ENCODE measurements at regions not wholly inside any gene's neighbourhood (a gene's known extent, or its start where the extent isn't known, plus 50 kb on each side); places are given as distances from the start of the nearest gene placed in this dataset.

DNA sequence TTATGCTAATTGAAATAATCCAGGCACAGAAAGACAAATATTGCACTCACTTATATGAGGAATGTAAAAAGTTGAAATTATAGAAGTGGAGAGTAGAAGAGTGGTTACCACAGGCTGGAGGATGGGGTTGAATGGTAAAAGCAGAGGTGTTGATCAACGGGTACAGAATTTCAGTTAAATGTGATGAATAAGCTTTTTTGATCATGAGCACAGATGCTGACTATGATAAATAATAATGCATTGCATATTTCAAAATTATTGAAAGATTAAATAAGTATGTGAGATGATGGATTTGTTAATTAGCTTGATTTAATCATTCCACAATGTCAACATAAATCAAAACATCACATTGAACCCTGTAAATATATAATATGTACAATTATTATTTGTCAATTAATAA lies 213.1 kb downstream of the DCAF12L2 start:
- no peak overlapping the region for H3K27ac Mint-ChIP-seq
- H3K27me3 Mint-ChIP-seq (ENCODE audit: low read depth) = no peaks in the 10 kb centered on the region
- H3K9me3 Mint-ChIP-seq = no peaks in the 10 kb centered on the region
- intact Hi-C loops (cut with micrococcal nuclease) = no loop called here
- CTCF ChIA-PET = no interaction called here
- no peaks in the 10 kb centered on the region for H3K36me3 Mint-ChIP-seq (ENCODE audit: low read depth)
- DNase-seq = no peak
- H3K4me1 Mint-ChIP-seq (ENCODE audit: low read depth) = no peaks in the 10 kb centered on the region
- H3K4me3 Mint-ChIP-seq = no peak overlapping the region

DNA sequence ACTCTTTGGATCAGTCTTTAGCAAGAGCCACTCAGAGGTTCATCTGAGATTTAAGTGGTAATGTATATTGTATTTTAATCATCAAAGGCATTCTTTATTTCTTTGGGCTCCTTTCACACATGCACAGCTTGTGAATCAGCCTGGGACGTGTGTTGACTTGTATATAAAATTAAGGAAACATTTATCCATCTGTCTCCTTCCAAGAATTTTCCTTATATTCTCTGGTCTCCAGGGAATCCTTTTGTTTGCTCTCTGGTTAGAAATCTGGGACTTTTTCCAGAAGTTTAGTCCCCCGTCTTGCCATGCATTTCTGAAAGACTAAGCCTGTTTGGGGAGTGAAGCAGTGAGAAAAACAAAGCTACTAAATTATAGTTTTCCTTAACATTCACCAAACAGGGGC lies 212.3 kb downstream of the DCAF12L2 start:
- Mint-ChIP-seq H3K27ac (no peak overlapping the region), H3K9me3 (no peaks in the 10 kb centered on the region), H3K4me1 (ENCODE audit: low read depth) (no peaks in the 10 kb centered on the region), H3K4me3 (no peak overlapping the region), H3K27me3 (ENCODE audit: low read depth) (no peaks in the 10 kb centered on the region), H3K36me3 (ENCODE audit: low read depth) (no peaks in the 10 kb centered on the region)
- DNase-seq = no peak
- intact Hi-C loops (cut with micrococcal nuclease) = no loop called here
- CTCF ChIA-PET = no interaction called here

DNA sequence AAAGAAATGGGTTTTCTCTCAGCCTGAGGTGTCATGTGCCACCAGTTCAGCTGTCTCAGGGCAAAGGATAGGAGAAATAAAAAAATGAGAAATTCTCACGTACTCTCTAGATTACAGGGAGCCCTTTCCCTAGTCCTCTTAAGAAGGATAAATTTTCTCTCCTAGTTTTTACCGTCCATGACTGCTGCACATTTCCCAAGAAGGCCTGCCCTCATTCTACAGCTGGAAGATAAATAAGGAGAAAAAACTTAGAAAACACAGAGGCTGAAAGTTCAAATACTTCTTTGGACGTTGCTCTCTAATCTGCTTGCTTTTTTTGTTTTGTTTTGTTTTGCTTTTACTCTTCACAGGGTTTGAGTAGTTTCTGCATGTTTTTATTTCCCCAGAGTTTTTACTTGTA lies 211.9 kb downstream of the DCAF12L2 start:
- H3K27ac Mint-ChIP-seq = no peak overlapping the region
- no peak overlapping the region for H3K4me3 Mint-ChIP-seq
- no peaks in the 10 kb centered on the region for H3K27me3 Mint-ChIP-seq (ENCODE audit: low read depth)
- H3K4me1 Mint-ChIP-seq (ENCODE audit: low read depth) = no peaks in the 10 kb centered on the region
- CTCF ChIA-PET = no interaction called here
- no peak for DNase-seq
- no peaks in the 10 kb centered on the region for H3K9me3 Mint-ChIP-seq
- H3K36me3 Mint-ChIP-seq (ENCODE audit: low read depth) = no peaks in the 10 kb centered on the region
- intact Hi-C loops (cut with micrococcal nuclease) = no loop called here

DNA sequence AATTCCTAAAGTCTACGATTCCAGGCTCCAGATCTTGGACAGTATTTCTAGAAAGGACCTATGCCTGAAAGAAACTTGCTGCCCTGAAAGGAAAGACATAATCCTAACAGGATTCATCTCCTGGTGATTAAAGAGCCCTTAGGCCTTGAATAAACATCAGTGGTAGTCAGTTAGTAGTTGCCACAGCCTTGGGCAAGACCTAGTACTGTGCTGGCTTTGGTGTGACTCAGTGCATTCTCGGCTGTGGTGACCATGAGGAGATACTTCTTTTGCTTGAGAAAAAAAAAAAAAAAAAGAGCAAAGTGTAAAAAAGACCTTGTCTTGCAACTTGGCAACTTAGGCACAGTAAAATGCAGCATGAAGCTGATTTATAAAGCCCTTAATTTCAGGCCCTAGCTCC lies 188.2 kb downstream of the DCAF12L2 start:
- Mint-ChIP-seq H3K27me3 (ENCODE audit: low read depth) (no peaks in the 10 kb centered on the region), H3K4me1 (ENCODE audit: low read depth) (no peaks in the 10 kb centered on the region), H3K9me3 (no peaks in the 10 kb centered on the region), H3K4me3 (no peak overlapping the region), H3K27ac (no peak overlapping the region), H3K36me3 (ENCODE audit: low read depth) (no peaks in the 10 kb centered on the region)
- intact Hi-C loops (cut with micrococcal nuclease) = no loop called here
- no peak for DNase-seq
- CTCF ChIA-PET = no interaction called here

DNA sequence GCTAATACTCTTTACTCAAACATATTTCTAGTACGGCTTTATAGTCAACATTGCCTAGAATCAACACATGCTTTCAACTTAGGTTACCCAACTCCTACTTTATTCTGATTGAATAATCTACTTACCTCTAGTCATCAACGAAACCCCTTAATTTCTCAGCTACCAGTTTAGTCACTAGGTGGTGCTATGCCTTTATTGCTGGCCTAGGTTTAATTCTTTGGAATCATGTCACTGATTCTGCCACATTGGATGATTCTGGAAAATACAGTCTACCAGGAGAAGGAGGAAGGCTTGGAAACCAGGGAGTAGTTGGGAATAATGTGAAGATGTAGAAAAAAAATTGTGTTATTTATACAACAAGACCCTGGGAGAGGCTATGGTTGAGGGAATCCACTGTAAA lies 167.7 kb downstream of the DCAF12L2 start:
- no peaks in the 10 kb centered on the region for H3K36me3 Mint-ChIP-seq (ENCODE audit: low read depth)
- no peak for DNase-seq
- H3K4me1 Mint-ChIP-seq (ENCODE audit: low read depth) = no peaks in the 10 kb centered on the region
- no peaks in the 10 kb centered on the region for H3K9me3 Mint-ChIP-seq
- CTCF ChIA-PET = no interaction called here
- peaks cover 2% of the 10 kb centered on the region for H3K27me3 Mint-ChIP-seq (ENCODE audit: low read depth)
- no peak overlapping the region for H3K27ac Mint-ChIP-seq
- intact Hi-C loops (cut with micrococcal nuclease) = no loop called here
- H3K4me3 Mint-ChIP-seq = no peak overlapping the region

DNA sequence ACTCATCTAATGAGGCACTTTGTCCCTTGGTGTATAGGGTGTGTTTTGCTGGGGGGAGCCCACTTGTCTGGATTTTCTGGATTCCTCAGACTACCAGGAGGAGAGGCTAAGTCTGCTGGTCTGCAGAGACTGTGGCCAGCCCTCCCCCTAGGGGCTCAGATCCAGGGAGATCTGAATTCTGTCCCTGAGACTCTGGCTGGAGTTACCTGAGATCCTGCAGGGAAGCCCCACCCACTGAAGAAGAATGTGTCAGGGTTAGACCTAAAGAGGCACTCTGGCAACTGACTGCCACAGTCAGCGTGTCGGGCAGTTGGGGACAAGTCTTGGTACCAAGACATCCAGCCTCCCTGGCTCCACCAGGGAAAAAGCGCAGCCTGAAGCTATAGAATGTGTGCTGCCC lies 138.9 kb downstream of the DCAF12L2 start:
- Mint-ChIP-seq H3K4me1 (ENCODE audit: low read depth) (no peaks in the 10 kb centered on the region), H3K27ac (no peak overlapping the region), H3K27me3 (ENCODE audit: low read depth) (no peaks in the 10 kb centered on the region), H3K36me3 (ENCODE audit: low read depth) (no peaks in the 10 kb centered on the region), H3K9me3 (no peaks in the 10 kb centered on the region), H3K4me3 (no peak overlapping the region)
- CTCF ChIA-PET = no interaction called here
- no peak for DNase-seq
- intact Hi-C loops (cut with micrococcal nuclease) = no loop called here

DNA sequence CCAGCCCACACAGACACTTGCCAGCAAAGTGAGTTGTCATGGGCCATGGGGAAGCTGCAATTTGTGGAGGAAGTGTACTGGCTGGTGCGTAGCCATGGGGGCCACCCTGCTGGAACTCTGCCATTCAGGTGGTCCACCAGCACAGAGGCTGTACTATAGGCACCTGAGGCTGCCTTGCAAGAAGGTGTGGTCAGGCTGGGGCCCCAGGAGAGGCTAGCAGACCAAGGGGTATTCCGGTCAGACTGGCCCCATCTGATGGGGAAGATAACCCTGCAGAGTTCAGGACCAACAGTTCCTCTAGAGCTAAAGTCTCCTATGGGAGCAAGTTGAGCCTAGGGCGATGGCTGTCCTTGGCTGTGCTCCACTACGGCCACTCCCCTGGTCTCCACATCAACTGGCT lies 136.1 kb downstream of the DCAF12L2 start:
- intact Hi-C loops (cut with micrococcal nuclease) = no loop called here
- H3K27ac Mint-ChIP-seq = no peak overlapping the region
- H3K4me3 Mint-ChIP-seq = no peak overlapping the region
- DNase-seq = no peak
- CTCF ChIA-PET = no interaction called here
- H3K36me3 Mint-ChIP-seq (ENCODE audit: low read depth) = no peaks in the 10 kb centered on the region
- H3K27me3 Mint-ChIP-seq (ENCODE audit: low read depth) = no peaks in the 10 kb centered on the region
- H3K9me3 Mint-ChIP-seq = no peaks in the 10 kb centered on the region
- H3K4me1 Mint-ChIP-seq (ENCODE audit: low read depth) = no peaks in the 10 kb centered on the region

DNA sequence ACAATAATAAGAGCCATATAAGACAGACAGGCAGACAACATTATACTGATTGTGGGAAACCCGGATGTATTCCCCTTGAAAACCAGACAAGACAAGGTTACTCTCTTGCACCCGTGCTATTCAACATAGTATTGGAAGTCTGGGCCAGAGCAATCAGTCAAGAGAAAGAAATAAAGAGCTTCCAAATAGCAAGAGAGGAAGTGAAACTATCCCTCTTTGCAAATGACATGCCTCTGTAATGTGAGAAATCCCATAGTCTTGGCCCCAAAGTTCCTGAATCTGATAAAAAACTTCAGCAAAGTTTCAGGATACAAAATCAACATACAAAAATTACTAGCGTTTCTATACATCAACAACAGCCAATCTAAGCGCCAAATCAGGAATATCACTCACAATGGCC lies 102.1 kb downstream of the DCAF12L2 start:
- Mint-ChIP-seq H3K27ac (no peak overlapping the region), H3K4me1 (ENCODE audit: low read depth) (no peaks in the 10 kb centered on the region), H3K27me3 (ENCODE audit: low read depth) (no peaks in the 10 kb centered on the region), H3K9me3 (no peaks in the 10 kb centered on the region), H3K4me3 (no peak overlapping the region), H3K36me3 (ENCODE audit: low read depth) (no peaks in the 10 kb centered on the region)
- no peak for DNase-seq
- intact Hi-C loops (cut with micrococcal nuclease) = no loop called here
- CTCF ChIA-PET = no interaction called here

DNA sequence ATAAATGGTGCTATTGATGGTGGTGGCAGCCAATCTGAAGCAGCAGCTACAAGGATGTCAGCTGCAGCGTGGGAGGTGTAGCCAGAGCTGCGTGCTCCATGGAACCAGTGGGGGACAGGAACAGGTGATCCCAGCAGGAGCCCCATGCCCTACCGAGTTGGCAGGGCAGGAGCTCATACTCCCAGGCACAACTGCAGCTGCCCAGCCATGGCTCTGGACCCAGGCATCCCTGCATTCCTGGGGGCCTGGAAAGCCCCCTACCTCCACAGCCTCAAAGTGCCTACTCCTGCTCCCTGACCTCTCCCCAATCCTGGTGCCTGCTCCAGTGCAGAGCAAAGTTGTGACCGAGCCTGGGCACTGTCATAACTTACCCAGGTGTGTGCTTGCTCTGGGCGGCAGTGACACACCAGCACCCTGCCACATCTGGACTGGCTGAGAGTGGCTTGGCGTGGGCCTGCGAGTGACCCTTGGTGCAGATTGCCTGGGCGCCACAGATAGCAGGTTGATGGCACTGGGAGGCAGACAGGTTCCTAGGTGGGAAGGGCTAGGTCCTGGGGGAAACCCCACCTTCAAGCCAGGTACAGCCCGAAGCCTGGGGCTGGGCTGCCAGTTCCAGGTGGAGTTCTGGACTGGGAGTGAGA lies 101.1 kb downstream of the DCAF12L2 start:
- Mint-ChIP-seq H3K9me3 (no peaks in the 10 kb centered on the region), H3K27ac (no peak overlapping the region), H3K4me3 (no peak overlapping the region), H3K4me1 (ENCODE audit: low read depth) (no peaks in the 10 kb centered on the region), H3K36me3 (ENCODE audit: low read depth) (no peaks in the 10 kb centered on the region), H3K27me3 (ENCODE audit: low read depth) (no peaks in the 10 kb centered on the region)
- no peak for DNase-seq
- intact Hi-C loops (cut with micrococcal nuclease) = no loop called here
- CTCF ChIA-PET = no interaction called here

DNA sequence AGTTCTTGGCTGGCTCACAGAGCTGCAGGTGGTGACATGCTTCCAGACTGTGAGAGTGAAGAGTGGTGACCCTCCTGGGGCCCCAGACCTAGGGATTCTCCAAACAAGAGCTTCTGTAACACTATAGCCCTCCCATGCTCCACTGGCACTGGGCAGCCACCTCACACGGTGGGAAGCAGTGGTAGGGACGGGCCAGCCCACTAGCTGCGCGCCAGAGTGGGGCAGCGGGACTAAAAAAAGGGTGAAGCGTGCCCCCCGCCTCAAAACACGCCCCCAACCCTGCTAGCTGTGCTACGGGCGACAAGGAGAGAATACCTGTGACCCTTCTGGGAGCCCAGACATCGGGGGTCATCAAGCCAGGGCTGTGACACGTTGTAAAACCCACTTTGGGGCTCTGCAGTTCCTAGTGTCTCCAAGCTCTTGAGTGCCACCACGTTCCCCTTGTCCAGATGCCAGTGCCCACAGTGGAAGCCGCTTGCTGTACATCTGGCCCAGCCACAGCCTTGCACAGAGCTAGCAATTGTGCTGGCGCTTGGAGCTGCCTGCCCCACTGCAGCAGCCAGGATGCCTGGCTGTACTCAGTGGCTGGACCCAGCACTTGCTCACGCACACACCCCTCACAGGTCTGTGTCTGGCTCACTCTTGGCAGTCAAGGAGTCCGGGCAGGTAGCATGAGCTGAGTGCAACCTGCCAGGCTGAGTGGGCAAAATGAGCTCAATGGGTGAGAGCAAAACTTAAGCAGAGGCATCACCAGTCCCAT lies 100.0 kb downstream of the DCAF12L2 start:
- intact Hi-C loops (cut with micrococcal nuclease) = no loop called here
- Mint-ChIP-seq H3K4me1 (ENCODE audit: low read depth) (no peaks in the 10 kb centered on the region), H3K27ac (no peak overlapping the region), H3K36me3 (ENCODE audit: low read depth) (no peaks in the 10 kb centered on the region), H3K9me3 (no peaks in the 10 kb centered on the region), H3K4me3 (no peak overlapping the region), H3K27me3 (ENCODE audit: low read depth) (no peaks in the 10 kb centered on the region)
- DNase-seq = no peak
- CTCF ChIA-PET = no interaction called here
